ENCODE measurements at regions not wholly inside any gene's neighbourhood (a gene's known extent, or its start where the extent isn't known, plus 50 kb on each side); places are given as distances from the start of the nearest gene placed in this dataset.

DNA sequence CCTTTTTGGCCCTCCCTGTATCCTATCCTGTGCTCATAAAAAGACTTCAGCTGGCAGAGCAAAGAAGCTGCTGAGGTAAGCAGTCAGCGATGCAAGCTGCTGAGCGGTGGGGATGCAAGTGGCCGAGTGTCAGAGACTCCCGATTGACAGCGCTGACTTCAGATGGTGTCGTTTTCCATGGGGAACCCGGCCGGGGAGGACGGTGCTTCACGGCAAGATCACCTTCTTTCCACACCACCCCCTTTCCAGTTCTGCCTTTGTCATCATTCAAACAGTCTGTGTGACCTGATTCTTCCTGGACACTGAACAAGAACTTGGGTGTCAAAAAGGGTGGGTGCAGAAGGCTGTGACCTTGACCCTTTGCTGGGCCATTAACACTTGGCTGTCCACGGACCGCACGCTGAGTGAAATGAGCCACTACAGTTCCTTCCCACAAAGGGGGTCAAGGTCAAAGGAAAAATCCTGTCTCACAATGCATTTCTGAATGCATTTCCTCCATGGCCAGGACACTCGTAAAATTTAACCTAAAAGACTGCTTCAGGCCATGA is 52.9 kb upstream of the UNC93A start:
- TF ChIP-seq POLR2AphosphoS5 (IDR thresholded peaks at IDR 0.05), result no peak
- TF ChIP-seq POLR2A (IDR thresholded peaks at IDR 0.05; ENCODE audit: low read depth), result no peak

Data from esophagus muscularis mucosa (tissue), 2 donors.